ENCODE measurements at regions not wholly inside any gene's neighbourhood (a gene's known extent, or its start where the extent isn't known, plus 50 kb on each side); places are given as distances from the start of the nearest gene placed in this dataset.
A peak's percentile ranks its signal among the peaks of the same experiment; 100 is the strongest.

DNA sequence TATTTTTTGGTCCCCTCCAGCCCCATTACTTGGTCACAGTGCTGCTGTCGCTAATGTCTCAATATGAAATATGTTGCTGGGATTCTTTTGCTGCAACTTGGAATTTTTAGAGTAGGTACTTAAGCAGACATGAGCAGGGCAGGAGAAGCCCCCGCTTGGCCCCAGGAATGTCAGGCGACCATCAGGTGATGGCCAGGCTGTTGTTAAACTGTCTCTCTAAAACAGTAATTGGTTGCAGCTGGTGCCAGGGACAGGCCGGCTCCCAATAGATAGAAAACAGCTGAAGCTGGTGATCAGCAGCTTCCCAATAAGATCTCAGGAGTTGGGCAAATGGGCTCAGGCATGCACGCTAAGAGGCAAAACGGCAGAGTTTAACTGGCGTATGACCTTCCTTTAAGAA lies 329.9 kb upstream of the TBL1XR1 start:
- Histone ChIP-seq H3K9ac (ENCODE audit: low read depth, low read length) (no peak overlapping the region), H3K27ac (ENCODE audit: low read depth, low read length) (no peak overlapping the region), H3K27me3 (ENCODE audit: insufficient read depth, low read length) (no peaks in the 10 kb centered on the region), H3K4me3 (ENCODE audit: low read length) (no peak overlapping the region), H3K4me1 (ENCODE audit: insufficient read depth, low read length) (no peaks in the 10 kb centered on the region), H3K9me3 (ENCODE audit: insufficient read depth, low read depth, low read length) (no peaks in the 10 kb centered on the region), H3K36me3 (ENCODE audit: insufficient read depth, low read length) (no peaks in the 10 kb centered on the region)
- 95% methylated on average over 7 of the region's 7 CpGs for WGBS

DNA sequence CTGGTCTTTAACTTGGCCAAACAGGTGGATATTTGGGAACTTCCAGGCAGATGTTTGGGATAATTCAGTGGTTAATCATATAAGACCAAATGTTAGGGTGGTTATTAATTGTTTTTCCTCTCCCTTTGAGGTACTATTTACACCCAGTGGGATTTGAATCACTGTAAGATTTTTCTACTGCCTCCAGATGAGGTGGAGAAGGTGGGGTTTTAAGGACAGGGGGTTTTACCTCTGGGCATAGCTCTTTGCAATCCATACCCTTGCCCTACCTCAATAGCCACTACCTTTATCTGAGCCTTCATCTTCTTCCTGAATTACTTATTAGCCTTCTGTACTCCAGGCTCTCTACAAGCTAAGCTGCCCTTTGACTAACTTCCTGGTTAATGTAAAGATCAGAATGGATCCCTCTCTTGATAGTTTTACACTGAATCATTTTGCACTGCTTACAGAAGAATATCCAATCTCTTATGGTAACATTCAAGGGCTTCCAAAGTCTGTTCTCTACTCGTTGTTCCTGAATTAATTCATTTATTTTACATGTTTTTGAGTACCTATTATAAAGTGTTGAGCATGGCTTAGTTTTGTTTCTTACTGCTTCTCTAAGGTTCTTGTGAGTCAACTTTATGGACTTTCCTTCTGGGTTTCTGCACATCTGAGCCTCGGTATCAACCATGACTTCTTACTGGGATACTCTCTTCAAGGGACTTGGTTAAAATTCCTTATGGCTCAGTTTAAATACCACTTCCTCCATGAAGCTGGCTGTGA lies 331.2 kb upstream of the TBL1XR1 start:
- H3K9me3 ChIP-seq (ENCODE audit: insufficient read depth, low read depth, low read length), result no peaks in the 10 kb centered on the region
- no peak overlapping the region for H3K9ac ChIP-seq (ENCODE audit: low read depth, low read length)
- H3K36me3 ChIP-seq (ENCODE audit: insufficient read depth, low read length), result no peaks in the 10 kb centered on the region
- H3K27me3 ChIP-seq (ENCODE audit: insufficient read depth, low read length), result no peaks in the 10 kb centered on the region
- no peaks in the 10 kb centered on the region for H3K4me1 ChIP-seq (ENCODE audit: insufficient read depth, low read length)
- H3K27ac ChIP-seq (ENCODE audit: low read depth, low read length), result no peak overlapping the region
- 96% methylated on average over 2 of the region's 2 CpGs for WGBS
- no peak overlapping the region for H3K4me3 ChIP-seq (ENCODE audit: low read length)

DNA sequence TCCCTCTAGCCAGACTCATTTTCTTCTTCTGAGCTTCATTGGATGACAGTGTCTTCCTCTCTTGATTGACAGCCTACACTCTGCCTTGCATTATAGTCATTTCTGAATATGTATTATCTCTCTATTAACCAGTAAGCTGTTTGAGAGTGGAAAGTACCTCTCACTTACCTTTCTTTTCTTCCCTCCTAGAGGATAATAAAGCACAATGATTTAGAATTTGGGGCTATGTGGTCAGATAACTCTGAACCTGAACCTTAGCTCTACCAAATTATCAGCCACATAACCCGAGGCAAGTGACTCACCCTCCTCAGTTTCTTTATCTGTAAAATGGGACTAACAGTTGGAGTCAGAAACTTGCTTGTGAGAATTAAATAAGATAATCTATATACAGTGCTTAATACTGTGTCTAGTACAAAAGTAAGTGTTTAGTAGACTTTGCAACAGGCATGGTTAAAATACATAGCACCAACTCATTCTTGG lies 331.8 kb upstream of the TBL1XR1 start:
- no peak overlapping the region for H3K9ac ChIP-seq (ENCODE audit: low read depth, low read length)
- H3K27me3 ChIP-seq (ENCODE audit: insufficient read depth, low read length), result no peaks in the 10 kb centered on the region
- no peaks in the 10 kb centered on the region for H3K36me3 ChIP-seq (ENCODE audit: insufficient read depth, low read length)
- H3K4me1 ChIP-seq (ENCODE audit: insufficient read depth, low read length), result no peaks in the 10 kb centered on the region
- no peaks in the 10 kb centered on the region for H3K9me3 ChIP-seq (ENCODE audit: insufficient read depth, low read depth, low read length)
- no peak overlapping the region for H3K27ac ChIP-seq (ENCODE audit: low read depth, low read length)
- no CpG with 5 or more reads among the region's 1 CpG for WGBS
- H3K4me3 ChIP-seq (ENCODE audit: low read length), result no peak overlapping the region

DNA sequence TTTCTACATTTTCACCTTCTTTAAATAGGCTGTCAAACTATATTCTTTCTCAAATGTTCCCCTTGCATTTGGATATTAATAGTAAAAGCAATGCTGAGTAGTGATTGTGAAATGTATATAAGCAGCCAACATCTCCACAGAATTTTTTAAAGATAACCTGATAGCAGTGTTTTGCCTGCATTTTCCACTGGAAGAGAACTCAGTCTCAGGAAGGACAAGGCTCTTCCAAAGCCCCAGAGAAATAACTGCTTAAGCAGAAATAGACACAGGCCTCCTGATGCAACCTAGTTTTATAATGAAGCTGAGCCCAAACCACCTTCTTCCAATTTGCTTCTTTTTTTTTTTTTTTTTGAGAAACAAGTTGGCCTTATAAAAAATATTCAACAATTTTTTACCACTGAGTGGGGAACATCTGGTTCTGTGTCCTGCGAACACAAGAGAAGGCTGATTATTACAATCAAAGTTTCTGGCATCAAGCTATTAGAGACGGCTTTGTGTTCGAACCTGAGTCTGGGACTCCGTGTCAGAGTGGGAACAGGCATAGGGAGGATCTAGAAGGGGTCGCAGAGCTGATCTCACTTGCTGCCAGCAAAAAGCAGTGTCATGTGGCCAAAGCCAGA lies 332.5 kb upstream of the TBL1XR1 start:
- Histone ChIP-seq H3K27ac (ENCODE audit: low read depth, low read length) (no peak overlapping the region), H3K36me3 (ENCODE audit: insufficient read depth, low read length) (no peaks in the 10 kb centered on the region), H3K27me3 (ENCODE audit: insufficient read depth, low read length) (no peaks in the 10 kb centered on the region), H3K9me3 (ENCODE audit: insufficient read depth, low read depth, low read length) (no peaks in the 10 kb centered on the region), H3K4me1 (ENCODE audit: insufficient read depth, low read length) (no peaks in the 10 kb centered on the region), H3K9ac (ENCODE audit: low read depth, low read length) (no peak overlapping the region), H3K4me3 (ENCODE audit: low read length) (no peak overlapping the region)
- 94% methylated on average over 5 of the region's 5 CpGs for WGBS

DNA sequence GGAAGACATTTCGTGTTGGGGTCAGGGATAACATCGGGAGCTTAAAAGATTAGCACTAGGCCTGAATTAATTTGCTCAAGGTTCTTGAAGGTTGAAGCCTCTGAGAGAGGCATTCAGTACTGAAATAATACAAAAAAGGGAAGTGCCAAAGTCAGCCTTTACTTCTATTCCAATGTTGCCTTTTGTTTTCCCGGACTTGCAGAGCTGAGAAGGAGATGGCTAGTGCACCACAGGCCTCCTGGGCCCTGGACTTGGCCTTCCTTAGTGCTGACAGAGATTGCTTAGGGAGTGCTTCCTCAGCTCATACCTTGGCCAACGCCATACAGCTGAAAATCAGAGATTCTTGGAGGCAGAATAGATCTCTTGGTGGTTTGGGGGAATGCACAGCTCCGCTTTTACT lies 333.6 kb upstream of the TBL1XR1 start:
- 93% methylated on average over 5 of the region's 5 CpGs for WGBS

DNA sequence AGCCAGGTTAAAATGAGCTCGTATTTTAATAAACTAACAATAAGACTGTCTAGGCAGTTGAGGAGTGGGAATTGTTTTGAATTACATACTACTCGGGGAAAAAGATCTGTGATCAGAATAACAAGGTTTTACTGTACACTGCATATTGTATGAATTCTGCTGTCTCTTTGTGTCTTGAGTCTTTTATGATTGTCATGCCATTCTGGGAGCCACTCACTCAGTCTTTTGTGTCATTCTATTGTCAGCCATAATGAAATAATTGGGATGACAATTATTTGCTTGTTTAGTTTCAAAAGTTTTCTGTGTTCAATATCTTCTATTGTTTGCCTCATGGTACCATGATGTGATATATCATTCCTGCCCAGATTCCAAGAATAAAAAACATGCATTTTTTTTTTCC lies 339.6 kb upstream of the TBL1XR1 start:
- Histone ChIP-seq H3K4me3 (ENCODE audit: low read length) (no peak overlapping the region), H3K4me1 (ENCODE audit: insufficient read depth, low read length) (peaks cover 18% of the 10 kb centered on the region), H3K27me3 (ENCODE audit: insufficient read depth, low read length) (no peaks in the 10 kb centered on the region), H3K9me3 (ENCODE audit: insufficient read depth, low read depth, low read length) (no peaks in the 10 kb centered on the region), H3K27ac (ENCODE audit: low read depth, low read length) (no peak overlapping the region), H3K9ac (ENCODE audit: low read depth, low read length) (no peak overlapping the region), H3K36me3 (ENCODE audit: insufficient read depth, low read length) (no peaks in the 10 kb centered on the region)
- 95% methylated on average over 2 of the region's 2 CpGs for WGBS

More for the DNA sequence above, 333.6 kb upstream of the TBL1XR1 start:
- H3K4me1 ChIP-seq (ENCODE audit: insufficient read depth, low read length), result no peaks in the 10 kb centered on the region
- H3K9me3 ChIP-seq (ENCODE audit: insufficient read depth, low read depth, low read length), result no peaks in the 10 kb centered on the region
- H3K27ac ChIP-seq (ENCODE audit: low read depth, low read length), result no peak overlapping the region
- no peak overlapping the region for H3K9ac ChIP-seq (ENCODE audit: low read depth, low read length)
- H3K27me3 ChIP-seq (ENCODE audit: insufficient read depth, low read length), result no peaks in the 10 kb centered on the region
- no peak overlapping the region for H3K4me3 ChIP-seq (ENCODE audit: low read length)
- H3K36me3 ChIP-seq (ENCODE audit: insufficient read depth, low read length), result no peaks in the 10 kb centered on the region

DNA sequence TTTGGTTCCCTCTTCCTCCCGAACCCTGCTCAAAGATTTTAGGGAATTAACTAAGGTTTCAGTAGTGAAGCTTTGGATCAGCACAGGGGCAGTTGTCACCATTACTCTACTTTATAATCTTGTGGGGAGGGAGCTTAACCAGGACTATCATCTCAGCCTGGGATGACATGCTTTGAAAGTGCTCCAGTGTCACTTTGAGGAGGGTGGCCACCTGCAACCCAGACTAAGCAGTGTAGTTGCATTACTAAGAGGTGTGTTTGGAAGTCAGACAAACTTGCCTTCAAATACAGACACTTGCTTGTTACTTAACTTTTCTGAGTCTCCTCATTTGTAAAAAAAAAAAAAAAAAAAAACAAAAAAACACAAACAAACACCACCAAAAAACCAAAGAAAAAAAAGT lies 340.3 kb upstream of the TBL1XR1 start:
- Histone ChIP-seq H3K27ac (ENCODE audit: low read depth, low read length) (no peak overlapping the region), H3K9ac (ENCODE audit: low read depth, low read length) (no peak overlapping the region), H3K36me3 (ENCODE audit: insufficient read depth, low read length) (no peaks in the 10 kb centered on the region), H3K27me3 (ENCODE audit: insufficient read depth, low read length) (no peaks in the 10 kb centered on the region), H3K4me3 (ENCODE audit: low read length) (no peak overlapping the region), H3K9me3 (ENCODE audit: insufficient read depth, low read depth, low read length) (no peaks in the 10 kb centered on the region), H3K4me1 (ENCODE audit: insufficient read depth, low read length) (peaks cover 22% of the 10 kb centered on the region)
- WGBS, result 67% methylated on average over 1 of the region's 1 CpG

DNA sequence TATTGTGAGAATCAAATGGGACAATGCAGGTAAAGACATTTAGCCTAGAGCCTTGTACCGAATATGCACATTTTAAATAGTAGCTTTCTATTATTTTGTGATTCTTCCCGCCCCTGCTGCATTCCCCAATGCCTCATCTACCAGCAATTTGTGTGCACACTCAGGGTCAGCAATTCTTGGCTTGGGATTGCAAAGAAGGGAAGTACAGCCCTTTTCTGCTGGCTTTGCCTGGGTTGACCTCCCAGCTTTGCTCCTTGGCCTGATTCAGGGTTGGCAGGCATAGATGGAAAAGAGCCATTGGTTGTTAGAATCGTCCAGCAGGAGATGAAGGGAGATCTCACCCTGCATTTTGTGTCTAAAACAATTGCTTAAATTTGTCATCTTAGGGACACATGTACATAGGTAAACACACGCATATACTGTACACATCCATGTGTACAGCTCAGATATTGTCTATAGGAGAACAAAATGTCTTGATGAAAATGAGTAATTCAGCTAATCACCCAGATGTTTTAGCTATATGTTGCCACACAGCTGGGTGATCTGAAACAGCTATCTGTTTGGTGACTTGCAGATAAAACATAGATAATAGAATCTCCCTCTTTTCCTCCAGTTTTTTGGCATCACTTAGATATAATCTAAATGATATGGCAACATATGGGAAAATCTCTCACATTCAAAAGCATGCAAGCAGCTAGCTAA lies 340.9 kb upstream of the TBL1XR1 start:
- no peak overlapping the region for H3K4me3 ChIP-seq (ENCODE audit: low read length)
- 70% methylated on average over 4 of the region's 4 CpGs for WGBS
- peak overlapping the region; percentile 16 for H3K27ac ChIP-seq (ENCODE audit: low read depth, low read length)
- H3K4me1 ChIP-seq (ENCODE audit: insufficient read depth, low read length), result peaks cover 22% of the 10 kb centered on the region
- no peak overlapping the region for H3K9ac ChIP-seq (ENCODE audit: low read depth, low read length)
- no peaks in the 10 kb centered on the region for H3K36me3 ChIP-seq (ENCODE audit: insufficient read depth, low read length)
- no peaks in the 10 kb centered on the region for H3K9me3 ChIP-seq (ENCODE audit: insufficient read depth, low read depth, low read length)
- no peaks in the 10 kb centered on the region for H3K27me3 ChIP-seq (ENCODE audit: insufficient read depth, low read length)

DNA sequence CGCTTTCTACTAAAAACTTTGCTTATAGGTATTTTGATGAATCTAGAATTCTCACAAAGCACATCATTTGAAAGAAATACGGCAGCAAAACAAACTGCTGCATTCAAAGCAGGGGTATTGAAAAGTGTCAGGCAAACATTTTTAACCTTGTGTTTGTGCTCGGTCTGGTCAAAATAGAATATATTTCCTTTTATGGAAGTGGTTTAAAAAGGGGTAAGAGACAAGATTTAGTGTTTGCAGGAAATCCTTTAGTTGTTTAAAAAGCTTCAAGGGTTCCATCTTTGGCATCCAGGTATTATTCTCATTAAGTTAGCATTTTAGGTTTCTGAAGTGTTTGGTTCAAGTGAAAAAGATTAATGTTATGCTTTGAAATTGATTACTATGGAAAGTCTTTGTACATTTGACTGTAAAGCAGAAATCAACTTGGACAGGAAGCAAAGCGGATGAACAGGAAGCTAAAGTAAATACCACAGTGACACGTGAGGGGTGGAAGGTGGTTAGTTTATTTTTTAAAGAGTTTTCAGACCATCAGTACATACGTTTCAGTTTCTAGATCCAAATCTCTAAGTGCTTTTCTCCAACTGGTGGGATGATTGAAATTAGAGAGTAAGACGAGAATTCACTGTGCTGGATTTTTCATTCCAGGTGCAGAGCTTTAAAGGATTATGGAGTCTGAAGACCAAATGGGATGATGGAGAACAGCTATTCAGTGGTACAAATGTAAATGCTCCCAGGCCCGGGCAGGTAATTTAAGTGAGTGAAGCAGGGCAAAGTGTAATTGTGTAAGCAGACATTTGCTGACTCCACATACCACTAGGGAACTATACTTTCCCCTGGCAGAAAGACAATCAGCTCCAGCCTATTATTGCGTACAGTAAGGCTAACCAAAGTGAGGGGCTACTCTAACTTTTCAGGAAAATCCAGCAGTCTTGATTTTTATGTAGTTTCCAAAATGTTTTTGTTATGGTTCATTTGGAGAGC lies 341.8 kb upstream of the TBL1XR1 start:
- peaks cover 22% of the 10 kb centered on the region for H3K4me1 ChIP-seq (ENCODE audit: insufficient read depth, low read length)
- H3K9ac ChIP-seq (ENCODE audit: low read depth, low read length), result no peak overlapping the region
- no peak overlapping the region; the same call in 1 of the 2 replicates for H3K27ac ChIP-seq (ENCODE audit: low read depth, low read length)
- no peaks in the 10 kb centered on the region for H3K27me3 ChIP-seq (ENCODE audit: insufficient read depth, low read length)
- 90% methylated on average over 8 of the region's 9 CpGs for WGBS
- no peaks in the 10 kb centered on the region for H3K9me3 ChIP-seq (ENCODE audit: insufficient read depth, low read depth, low read length)
- H3K36me3 ChIP-seq (ENCODE audit: insufficient read depth, low read length), result no peaks in the 10 kb centered on the region
- no peak overlapping the region for H3K4me3 ChIP-seq (ENCODE audit: low read length)

DNA sequence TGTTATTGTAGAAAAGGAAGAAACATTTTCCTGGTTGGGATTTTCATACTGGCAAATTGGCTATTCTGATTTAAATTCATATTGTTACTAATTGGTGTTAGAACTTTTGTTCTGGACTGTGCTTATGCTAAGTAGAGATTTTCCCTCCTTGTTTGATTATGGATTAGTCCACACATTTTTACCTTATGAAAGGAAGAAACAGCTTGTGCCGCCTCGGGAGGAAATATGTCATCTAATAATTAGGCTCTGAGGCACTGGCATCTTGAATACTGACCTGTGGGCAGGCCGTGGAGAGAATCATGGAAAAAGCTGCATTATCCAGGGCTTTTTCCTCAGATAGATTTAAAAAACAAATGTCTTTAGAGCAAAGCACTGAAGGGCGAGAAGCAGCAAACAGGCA lies 344.3 kb upstream of the TBL1XR1 start:
- H3K27me3 ChIP-seq (ENCODE audit: insufficient read depth, low read length), result no peaks in the 10 kb centered on the region
- peaks cover 22% of the 10 kb centered on the region for H3K4me1 ChIP-seq (ENCODE audit: insufficient read depth, low read length)
- H3K9me3 ChIP-seq (ENCODE audit: insufficient read depth, low read depth, low read length), result no peaks in the 10 kb centered on the region
- no peaks in the 10 kb centered on the region for H3K36me3 ChIP-seq (ENCODE audit: insufficient read depth, low read length)
- H3K4me3 ChIP-seq (ENCODE audit: low read length), result no peak overlapping the region
- 83% methylated on average over 4 of the region's 4 CpGs for WGBS
- H3K9ac ChIP-seq (ENCODE audit: low read depth, low read length), result no peak overlapping the region
- no peak overlapping the region for H3K27ac ChIP-seq (ENCODE audit: low read depth, low read length)

Measured in HUES64 (cell line).